ENCODE measurements at regions not wholly inside any gene's neighbourhood (a gene's known extent, or its start where the extent isn't known, plus 50 kb on each side); places are given as distances from the start of the nearest gene placed in this dataset.
"Not testable (repeated sequence)": the region's sequence is repeated elsewhere in the genome, so short reads cannot be mapped to it uniquely, and the experiment has no call there.

- not testable (repeated sequence) for TF ChIP-seq EZH2 (IDR thresholded peaks at IDR 0.05; ENCODE audit: borderline replicate concordance, low read length); CTCF (conservative IDR thresholded peaks at IDR 0.05 in 1 of 2, IDR thresholded peaks at IDR 0.05 in 1 of 2; ENCODE audit: extremely low read depth in 1 of 2, insufficient read depth in 1 of 2, low read depth in 1 of 2, low read length in 2 of 2)
Observed at GRCh38 chr9:18325746-18326011, 148.3 kb upstream of the ADAMTSL1 start.
